Tibial nerve (tissue), 4 donors: ENCODE measurements at regions not wholly inside any gene's neighbourhood (a gene's known extent, or its start where the extent isn't known, plus 50 kb on each side); places are given as distances from the start of the nearest gene placed in this dataset.

Experiments
- CTCF ChIP-seq, 5 experiments: fragments of 200-600 bp in 3 of 5; fragments of 450-650 bp in 2 of 5; sonication (generic) in 3 of 5; IDR thresholded peaks; one replicate each; pipeline ENCODE4 v1.5.1; 2016 to 2019; ENCODE audit warnings: antibody characterized with exemption in 5 of 5, mild to moderate bottlenecking in 3 of 5, moderate library complexity in 2 of 5
- EP300 ChIP-seq, 2 donors: sonication (generic); formaldehyde crosslinking; IDR thresholded peaks; one replicate each; pipeline ENCODE4 v1.6.1; 2017; ENCODE audit warnings: antibody characterized with exemption in 2 of 2, mild to moderate bottlenecking in 1 of 2
- POLR2A ChIP-seq, 2 donors: fragments of 450-650 bp; IDR thresholded peaks; one replicate each; pipeline ENCODE4 v1.6.1; 2017; ENCODE audit warnings: antibody characterized with exemption in 2 of 2, mild to moderate bottlenecking in 2 of 2, moderate library complexity in 2 of 2

- TF ChIP-seq POLR2A (IDR thresholded peaks at IDR 0.05) (no peak), CTCF (IDR thresholded peaks at IDR 0.05) (no peak), EP300 (IDR thresholded peaks at IDR 0.05) (no peak)
These were observed 205.7 kb upstream of the RIOK2 start for GRCh38 chr5:97388794-97389193.
